Tongue (tissue), 1 donor: ENCODE measurements at regions not wholly inside any gene's neighbourhood (a gene's known extent, or its start where the extent isn't known, plus 50 kb on each side); places are given as distances from the start of the nearest gene placed in this dataset.
"Not testable (repeated sequence)": the region's sequence is repeated elsewhere in the genome, so short reads cannot be mapped to it uniquely, and the experiment has no call there.

ENCODE experiments used
- DNase-seq: peaks from one replicate; pipeline ENCODE4 v3.0.0-alpha.2; 2015

DNA sequence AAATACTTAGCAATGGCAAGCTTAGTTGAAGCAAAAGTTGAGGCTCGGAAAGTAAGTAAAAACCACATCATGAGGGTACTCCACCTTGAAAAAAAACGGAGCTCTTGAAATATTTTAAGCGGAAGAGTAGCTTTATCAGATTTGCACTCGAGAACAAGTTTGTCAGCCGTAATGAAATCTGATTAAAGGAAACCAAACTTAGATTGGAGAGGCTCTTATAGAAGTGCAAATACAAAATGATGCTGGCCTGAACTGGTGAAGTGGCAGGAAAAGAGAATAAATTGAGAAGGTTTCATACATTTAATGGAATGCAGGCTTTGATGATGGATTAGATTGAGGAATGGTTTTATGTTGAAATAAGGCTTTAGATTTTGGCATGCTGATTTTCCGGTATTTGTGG, 484.2 kb downstream of the PID1 start:
- DNase-seq: no peak

DNA sequence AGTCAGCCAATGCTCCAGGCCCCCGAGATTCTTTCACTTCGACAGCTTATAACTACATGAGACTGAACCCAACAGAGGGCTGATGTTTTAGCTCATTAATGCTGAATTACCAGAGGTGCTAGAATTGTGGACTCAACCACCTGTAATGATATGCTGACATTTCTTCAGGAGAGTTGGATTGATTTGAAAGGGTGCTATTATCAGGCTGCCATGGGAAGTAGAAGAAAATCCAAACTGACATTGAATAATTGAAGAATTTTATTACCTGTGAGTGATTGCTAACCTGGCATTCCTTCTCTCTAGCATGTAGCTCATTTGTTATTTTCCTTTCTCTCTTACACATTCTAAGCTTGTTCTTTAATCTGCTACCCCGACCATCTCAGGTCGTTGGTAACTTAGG, 488.8 kb downstream of the PID1 start:
- DNase-seq: no peak

DNA sequence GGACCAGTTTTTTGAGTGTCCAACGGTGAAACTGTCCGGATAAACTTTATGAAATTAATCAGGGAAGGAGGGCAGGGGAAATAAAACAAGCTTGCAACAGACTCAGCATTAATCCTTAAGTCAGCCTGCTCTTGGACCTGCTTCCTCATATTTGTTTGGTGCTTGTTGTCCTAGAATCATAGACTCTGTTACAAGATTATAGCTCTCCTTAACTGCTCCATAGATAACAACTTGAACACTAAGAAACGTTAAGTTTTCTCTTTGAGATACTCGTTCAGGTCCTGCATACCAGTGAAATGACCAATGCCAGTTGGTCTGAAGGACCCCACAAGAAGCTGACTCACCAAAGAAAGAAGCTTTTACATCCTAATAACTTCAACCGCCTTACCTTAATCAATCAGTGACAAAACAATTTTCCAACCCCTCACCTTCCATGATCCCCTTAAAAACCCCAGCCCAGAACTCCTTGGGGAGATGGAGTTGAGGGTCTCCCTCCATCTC, 493.2 kb downstream of the PID1 start:
- no peak for DNase-seq

DNA sequence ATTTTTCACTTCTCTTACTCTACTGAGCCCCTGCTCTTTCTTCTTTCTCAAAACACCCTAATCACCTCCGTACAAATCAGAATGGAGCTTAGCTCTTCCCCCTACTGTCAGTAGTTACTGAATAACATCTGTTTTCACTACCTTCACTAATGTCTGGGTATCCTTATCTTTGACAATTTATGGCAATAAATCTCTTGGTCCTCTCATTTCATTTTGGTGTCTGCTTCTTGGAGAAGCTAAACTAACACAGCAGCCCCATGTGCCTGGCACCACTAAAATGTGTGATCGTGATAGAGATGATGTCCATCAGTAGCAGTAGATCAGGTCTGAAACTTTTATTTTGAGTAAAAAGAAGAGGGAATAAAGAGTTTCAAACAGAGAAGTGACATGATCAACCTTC, 496.5 kb downstream of the PID1 start:
- no peak for DNase-seq

DNA sequence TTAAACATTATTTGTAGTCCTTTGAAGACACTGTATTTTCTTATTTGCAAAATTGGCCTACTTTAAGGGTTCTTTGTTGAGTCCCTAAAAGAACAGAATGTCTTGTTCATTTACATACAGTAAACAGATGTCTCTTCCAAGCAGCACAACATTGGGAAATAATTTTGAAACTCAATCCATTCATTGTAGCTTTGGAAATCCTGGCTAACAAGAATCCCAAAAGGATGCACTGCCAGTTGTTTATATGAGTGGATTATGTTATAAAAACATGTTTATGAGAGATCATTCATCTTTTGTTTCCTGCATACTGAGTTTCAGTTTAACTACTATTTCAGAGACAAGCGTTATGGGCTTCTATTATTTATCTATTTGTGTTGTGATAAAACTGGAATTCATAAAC, 499.3 kb downstream of the PID1 start:
- DNase-seq: peak; percentile 63

DNA sequence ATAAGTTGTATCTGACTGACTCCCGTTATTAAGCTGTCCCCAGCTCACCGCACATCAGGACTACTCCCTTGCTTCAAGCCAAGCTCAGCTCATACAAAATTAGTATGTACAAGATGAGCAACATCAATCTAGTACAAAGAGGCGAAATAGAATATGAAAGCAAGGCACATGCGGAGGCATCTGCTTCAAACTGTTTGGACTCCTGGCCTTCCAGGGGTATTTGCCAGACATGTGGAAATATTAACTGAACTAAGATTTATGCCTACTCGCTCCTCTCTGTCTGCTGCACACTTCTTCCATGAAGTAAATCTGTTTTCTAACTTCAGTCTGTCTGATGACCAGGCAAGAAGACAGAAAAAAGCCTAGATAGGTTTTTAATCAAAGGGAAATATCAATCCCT, 499.8 kb downstream of the PID1 start:
- no peak for DNase-seq

DNA sequence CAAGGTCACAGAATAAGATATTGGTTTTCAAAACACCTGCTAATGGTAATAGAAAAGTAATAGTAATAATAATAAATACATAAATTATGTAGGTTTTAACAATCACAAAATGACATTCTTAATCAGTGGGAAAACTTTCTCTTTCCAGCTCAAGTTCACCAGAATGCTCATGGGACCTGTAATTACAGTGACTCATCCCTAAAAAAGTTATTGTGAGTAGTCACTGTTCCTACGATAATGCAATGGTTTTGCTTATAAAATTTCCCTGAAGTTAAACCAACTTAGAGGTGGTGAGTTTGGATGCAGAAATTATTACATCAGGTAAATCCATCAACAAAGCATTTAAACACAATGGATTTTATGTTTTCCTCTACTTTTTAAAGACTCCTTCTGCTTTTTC, 502.3 kb downstream of the PID1 start:
- DNase-seq: peak; percentile 24

DNA sequence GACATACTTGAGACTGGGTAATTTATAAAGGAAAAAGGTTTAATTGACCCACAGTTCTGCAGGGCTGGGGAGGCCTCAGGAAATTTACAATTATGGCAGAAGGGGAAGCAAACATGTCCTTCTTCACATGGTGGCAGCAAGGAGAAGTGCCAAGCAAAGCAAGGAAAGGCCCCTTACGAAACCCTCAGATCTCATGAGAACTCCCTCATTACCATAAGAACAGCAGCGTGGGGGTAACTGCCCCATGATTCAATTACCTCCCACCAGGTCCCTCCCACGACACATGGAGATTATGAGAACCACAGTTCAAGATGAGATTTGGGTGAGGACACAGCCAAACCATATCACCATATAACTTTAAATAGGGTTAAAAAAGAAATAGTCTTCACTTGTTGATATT, 502.9 kb downstream of the PID1 start:
- DNase-seq: not testable (repeated sequence)

DNA sequence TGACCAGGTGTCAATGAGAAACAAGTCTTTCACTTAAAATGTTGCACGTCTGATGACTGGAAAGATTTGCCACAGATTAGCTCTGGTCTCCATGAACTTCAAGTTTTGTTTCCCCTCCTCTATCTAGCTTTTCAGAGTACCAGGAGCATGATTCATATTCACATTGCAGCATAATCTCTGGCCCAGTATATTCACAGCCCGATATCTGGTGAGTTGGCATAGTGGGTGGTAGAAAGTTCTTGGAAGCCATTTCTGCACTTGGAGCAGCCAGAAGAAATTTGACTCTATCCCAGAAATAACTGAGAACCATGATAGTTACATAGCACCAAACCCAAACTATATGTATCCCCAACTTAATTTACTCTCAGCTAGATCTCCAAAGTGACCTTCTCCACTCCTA, 503.9 kb downstream of the PID1 start:
- DNase-seq: no peak

DNA sequence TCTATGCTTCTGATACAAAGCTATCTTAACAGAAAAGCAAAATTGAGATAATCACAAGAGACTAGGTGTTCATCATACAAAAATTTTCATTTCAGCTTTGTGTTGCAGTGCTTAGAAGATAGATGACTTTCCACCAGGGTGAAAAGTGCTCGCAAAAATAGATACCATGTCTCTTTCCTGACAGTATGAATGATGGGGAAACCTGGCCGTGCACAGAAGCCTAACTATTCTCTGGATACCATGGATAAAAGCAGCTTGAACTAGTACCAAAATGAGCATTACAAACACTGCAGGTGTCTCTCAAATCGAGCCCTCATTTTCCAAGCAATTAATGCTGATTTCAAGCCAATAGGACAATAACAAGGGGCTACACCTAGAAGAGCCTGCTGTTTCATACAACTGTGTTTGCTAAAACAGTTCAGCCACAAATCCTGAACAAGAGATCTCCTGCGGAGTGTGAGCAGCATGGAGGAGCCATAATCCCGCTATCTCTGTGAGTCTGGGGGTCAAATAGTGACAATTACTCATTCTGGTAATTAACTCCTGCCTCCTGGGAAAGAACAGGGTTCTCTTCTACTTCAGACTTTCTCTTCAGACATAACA, 507.6 kb downstream of the PID1 start:
- no peak for DNase-seq

DNA sequence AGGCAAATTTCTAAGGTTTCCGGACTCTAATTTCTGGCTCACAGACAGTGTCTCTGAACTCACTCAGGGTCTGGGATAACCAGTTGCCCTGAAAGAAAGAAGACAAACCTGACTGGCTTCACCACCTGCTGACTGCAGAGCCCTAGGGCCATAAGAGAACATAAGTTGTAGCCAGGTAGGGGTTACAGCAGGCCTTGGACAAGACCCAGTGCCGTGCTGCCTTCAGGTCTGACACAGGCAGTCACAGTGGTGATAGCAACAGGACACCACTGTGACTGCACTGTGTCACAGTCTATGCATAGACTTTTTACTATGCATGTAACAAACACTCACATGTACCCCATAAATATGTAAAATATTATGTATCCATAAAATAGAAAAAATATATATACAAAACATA, 508.5 kb downstream of the PID1 start:
- DNase-seq: no peak

DNA sequence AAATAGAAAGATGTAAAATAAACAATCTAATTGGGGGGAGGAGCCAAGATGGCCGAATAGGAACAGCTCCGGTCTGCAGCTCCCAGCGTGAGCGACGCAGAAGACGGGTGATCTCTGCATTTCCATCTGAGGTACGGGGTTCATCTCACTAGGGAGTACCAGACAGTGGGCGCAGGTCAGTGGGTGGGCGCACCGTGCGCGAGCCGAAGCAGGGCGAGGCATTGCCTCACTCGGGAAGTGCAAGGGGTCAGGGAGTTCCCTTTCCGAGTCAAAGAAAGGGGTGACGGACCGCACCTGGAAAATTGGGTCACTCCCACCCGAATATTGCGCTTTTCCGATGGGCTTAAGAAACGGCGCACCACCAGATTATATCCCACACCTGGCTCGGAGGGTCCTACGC, 515.4 kb downstream of the PID1 start:
- DNase-seq: not testable (repeated sequence)

DNA sequence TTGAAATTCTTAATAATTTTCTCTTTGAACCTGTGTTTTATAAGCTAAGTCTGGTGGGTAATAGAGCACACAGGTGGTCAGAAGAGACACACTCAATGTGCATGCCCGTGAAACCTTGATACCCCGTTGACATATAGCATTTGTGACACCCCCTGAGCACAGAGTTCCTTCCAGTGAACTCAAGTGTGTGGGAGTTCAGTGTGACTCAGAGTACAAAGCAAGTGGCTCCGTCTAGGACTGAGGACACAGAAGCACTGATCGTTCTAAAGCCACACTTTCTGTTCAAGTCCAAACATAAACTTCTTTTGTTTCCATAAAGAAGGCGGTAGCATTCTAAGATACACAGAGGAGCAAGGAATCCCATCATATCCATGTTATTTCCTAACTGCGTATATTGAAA, 523.6 kb downstream of the PID1 start:
- no peak for DNase-seq

DNA sequence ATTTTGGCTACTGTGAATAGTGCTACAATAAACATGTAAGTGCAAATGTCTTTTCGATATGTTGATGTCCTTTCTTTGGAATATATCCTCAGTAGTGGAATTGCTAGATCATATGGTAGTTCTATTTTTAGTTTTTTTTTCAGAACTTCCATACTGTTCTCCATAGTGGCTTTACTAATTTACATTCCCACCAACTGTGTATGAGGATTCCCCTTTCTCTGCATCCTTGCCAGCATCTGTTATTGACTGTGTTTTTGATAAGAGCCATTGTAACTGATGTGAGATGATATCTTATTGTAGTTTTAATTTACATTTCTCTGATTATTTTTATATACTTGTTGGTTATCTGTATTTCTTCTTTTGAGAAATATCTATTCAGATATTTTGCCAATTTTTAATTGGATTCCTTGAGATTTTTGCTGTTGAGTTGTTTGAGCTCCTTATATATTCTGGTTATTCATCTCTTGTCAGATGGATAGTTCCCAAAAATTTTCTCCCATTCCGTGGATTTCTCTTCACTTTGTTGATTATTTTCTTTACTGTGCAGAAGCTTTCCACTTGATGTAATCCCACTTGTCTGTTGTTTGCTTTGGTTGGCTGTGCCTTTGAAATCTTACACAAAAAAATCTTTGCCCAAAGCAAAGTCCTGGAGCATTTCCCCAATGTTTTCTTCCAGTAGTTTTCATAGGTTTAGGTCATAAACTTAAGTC, 532.3 kb downstream of the PID1 start:
- DNase-seq: no peak

DNA sequence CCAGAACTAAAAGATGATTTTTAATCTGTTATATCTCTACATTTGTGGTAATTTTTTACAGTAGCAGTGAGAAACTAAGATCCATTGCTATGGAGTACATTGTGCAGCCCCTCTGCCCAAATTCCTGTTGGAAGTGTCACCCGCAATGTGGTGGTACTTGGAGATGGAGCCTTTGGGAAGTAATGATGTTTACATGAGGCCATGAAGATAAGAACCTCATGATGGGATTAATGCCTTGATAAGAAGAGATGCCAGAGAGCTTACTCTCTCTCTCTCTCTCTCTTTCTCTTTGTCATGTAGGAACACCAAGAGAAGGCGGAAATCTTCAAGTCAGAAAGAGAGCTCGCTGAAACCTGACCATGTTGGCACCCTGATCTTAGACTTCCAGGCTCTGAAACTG, 535.4 kb downstream of the PID1 start:
- no peak for DNase-seq

DNA sequence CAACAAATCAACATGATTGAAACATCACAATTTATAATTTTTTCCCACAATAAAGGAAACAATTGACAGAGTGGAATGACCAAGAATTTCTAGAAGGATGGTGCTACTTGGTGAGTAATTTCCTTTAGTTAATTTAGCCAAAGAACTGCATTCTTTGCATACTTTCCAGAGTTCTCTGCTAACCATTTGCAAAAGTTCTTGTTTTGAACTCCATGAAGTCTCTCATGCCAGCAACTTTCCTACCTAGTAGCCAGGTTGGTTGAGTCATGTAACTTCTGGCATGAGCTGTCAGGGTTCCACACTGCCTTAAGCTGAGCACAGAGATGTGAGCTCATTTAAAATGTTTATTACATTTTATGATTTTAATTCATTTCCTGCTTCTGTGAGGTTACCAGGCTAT, 539.6 kb downstream of the PID1 start:
- DNase-seq: peak; percentile 5

DNA sequence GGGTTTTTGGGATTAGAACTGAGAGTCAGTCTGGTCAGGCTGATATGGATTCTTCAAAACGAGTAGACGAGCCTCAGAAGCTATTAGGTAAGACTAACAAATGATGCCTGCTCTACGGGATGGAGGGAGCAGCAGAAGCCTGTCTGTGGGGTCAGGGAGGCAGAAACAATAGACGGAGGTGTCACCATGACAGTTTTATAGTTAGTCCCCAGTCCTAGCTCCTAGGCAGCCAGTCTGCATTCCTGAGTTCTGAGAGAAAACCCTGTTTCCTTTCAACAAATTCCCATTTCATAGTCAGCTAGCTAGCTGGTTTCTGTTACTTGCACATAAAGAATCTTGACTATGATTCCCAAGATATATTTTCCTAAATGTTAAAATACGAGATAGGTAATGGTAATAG, 542.1 kb downstream of the PID1 start:
- DNase-seq: no peak

DNA sequence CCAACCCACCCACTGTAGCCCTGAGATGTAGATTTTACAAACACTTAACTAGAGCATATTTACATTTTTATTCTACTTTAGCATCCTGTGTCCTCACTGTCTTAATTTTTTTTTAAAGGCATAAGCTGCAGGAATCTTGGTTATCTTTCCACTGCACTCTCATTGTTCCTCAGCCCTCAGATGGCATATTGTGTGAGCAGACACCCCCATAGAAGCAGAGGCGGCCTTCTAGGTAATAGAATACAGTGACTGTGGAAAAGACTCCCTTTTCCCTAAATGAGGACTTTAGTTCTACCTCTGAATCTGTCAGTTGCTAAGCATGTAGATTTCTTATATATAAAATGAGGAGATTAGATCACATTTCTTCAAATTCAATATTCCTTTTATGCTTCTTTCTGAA, 543.5 kb upstream of the SPHKAP start:
- no peak for DNase-seq

DNA sequence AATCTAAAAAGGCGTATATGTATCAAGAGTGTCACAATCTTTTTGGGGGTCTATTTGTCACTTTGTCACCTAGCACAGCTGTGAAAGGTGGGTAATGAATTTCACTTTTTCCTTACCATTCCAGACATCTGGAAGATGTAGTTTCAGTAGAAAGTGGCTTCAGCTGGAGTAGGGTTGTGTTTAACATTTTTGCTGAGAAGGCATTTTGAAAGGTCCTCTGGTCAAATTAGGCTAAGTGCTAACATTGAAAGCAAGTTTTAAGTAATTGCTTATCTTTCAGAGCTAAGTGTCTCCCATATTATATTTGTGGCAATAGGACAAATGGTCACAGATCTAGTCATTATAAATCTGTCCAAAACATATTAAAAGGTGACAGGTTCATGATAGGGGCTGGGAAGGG, 542.1 kb upstream of the SPHKAP start:
- DNase-seq: no peak

DNA sequence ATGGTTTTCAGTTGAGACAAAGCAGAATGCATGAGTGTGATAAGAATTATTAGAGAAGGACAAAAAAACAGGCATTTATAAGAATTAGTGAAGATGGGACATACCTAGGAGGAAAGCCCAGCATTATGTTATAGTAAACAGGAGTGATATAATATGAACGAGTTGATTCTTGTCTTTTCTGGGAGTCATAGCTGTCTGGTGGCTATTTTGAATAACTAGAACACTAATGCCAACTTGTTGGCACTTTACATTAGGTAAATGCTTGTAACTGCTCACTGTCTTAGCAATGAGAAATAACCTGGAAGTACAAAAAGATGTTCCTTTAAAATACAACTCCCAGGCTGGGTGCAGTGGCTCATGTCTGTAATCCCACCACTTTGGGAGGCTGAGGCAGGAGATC, 540.8 kb upstream of the SPHKAP start:
- no peak for DNase-seq

DNA sequence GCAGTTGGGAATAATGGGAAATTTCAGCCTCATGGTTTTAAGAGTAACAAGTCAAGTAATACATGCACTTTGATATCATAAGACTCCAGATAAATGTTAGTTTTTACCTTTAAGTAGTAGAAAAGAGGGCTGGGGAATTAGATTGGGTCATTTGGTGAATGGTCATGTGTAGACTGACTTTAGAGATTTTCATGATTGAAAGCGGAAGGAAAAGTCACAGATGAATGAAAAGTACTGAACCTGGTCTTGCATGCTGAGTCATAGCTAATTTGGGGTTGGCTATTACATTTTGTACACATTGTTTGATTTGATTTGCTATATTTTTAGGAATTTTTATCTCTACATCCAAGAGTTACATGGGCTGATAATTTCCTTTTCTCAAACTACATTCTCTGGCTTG, 539.4 kb upstream of the SPHKAP start:
- no peak for DNase-seq

DNA sequence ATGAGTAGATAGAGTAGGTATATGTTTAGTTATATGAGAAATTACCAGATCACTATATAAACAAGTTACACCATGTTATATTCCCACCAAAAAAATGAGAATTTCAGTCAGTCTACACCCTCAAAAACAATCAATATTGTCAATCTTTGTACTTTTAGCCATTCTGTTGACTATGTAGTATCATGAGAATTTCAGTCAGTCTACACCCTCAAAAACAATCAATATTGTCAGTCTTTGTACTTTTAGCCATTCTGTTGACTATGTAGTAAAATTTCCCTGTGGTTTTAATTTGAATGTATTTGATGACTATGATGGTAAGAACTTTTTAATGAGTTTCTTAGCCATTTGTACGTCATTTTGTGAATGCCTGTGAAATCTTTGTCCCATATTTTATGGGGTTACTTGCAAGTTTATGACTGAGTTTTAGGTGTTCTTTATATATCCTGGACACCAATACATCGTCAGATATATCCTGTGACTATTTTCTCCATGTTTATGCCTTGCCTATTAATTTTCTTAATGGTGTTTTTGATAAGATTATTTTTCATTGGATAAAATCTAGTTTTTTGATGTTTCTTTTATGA, 528.4 kb upstream of the SPHKAP start:
- DNase-seq: no peak

DNA sequence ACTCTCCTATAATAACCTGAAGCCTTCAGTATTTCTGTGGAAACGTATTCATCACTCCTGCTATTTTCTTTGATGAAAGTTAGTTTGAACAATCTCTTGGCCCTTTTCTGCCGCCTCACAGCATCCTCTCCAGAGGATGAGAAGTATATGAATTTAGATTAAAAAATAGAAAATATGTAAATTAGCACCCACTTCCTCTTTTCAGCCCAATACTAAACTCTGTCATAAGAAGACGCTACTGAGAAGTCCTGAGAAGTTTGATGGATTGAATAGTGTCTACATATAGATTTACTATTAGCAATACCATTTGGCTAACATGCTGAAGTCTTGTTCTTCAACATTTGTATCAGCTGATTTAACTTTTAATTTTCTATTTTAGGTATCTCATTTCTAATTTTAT, 526.4 kb upstream of the SPHKAP start:
- no peak for DNase-seq

DNA sequence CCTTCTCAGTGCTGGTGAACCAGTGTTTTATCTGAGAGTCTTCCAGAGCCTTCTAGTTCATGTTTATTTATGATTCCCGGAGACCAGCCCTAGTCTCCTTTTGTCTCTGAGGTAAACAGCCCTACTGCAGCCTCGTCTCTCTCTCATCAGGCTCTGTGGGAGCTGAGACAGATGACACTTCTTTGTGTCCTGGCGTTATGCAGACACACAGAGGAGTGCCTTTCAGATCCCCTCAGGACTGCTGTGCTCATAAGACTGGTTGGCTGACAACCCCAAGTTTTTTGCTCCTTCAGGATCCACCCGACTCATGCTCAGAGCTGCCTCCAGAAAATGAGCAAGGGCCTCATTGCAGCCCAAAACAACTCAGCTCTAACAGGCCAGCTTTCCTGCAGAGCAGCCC, 523.8 kb upstream of the SPHKAP start:
- DNase-seq: no peak
